GM19372 (cell line): ENCODE measurements at regions not wholly inside any gene's neighbourhood (a gene's known extent, or its start where the extent isn't known, plus 50 kb on each side); places are given as distances from the start of the nearest gene placed in this dataset.

Source experiments
- ATAC-seq: cut with Tn5 transposase; IDR thresholded peaks from one replicate; pipeline ENCODE4 v1.9.1; 2021; ENCODE audit warnings: mild to moderate bottlenecking, low read depth, moderate library complexity; ENCODE audit not compliant: unreplicated experiment

- no peak for ATAC-seq
Measured at GRCh38 chr3:25372167-25372566, 55.9 kb upstream of the RARB start.

GRCh38 chr3:25376340-25376739 is 51.7 kb upstream of the RARB start:
- ATAC-seq, result no peak

- no peak for ATAC-seq
Measured at GRCh38 chr3:25377042-25377441, 51.0 kb upstream of the RARB start.
